Medulla oblongata (tissue), 1 donor: ENCODE measurements at regions not wholly inside any gene's neighbourhood (a gene's known extent, or its start where the extent isn't known, plus 50 kb on each side); places are given as distances from the start of the nearest gene placed in this dataset.
"Not testable (repeated sequence)": the region's sequence is repeated elsewhere in the genome, so short reads cannot be mapped to it uniquely, and the experiment has no call there.

Experiments used
- DNase-seq: peaks from one replicate; pipeline ENCODE4 v3.0.0-alpha.2; 2015; ENCODE audit errors: extremely low spot score

- not testable (repeated sequence) for DNase-seq
Measured at GRCh38 chr2:132068407-132068806, 93.3 kb downstream of the ANKRD30BL start.

DNA sequence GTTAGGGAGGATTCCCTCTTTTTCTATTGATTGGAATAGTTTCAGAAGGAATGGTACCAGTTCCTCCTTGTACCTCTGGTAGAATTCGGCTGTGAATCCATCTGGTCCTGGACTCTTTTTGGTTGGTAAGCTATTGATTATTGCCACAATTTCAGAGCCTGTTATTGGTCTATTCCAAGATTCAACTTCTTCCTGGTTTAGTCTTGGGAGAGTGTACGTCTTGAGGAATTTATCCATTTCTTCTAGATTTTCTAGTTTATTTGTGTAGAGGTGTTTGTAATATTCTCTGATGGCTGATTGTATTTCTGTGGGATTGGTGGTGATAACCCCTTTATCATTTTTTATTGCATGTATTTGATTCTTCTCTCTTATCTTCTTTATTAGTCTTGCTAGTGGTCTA is 96.4 kb downstream of the ANKRD30BL start:
- DNase-seq = peak; percentile 2

GRCh38 chr2:132039609-132040236 is 122.0 kb downstream of the ANKRD30BL start:
- not testable (repeated sequence) for DNase-seq

DNA sequence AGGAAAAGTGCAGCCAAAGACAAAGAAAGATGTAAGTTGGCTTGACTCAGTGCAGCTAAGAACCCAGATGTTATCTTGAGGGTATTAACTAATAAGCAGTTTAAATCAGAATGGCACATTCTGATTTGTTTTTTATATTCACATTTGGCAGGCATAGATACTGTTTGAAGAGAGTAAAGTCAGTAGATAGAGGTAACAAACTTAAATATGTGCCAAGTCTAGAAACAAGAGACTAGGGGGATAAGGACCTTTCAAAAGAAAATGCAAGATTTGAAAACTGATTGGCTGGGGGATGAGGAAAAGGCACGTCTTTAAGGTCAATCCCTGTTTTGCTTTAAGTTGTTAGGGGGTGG is 122.9 kb downstream of the ANKRD30BL start:
- DNase-seq = not testable (repeated sequence)

DNA sequence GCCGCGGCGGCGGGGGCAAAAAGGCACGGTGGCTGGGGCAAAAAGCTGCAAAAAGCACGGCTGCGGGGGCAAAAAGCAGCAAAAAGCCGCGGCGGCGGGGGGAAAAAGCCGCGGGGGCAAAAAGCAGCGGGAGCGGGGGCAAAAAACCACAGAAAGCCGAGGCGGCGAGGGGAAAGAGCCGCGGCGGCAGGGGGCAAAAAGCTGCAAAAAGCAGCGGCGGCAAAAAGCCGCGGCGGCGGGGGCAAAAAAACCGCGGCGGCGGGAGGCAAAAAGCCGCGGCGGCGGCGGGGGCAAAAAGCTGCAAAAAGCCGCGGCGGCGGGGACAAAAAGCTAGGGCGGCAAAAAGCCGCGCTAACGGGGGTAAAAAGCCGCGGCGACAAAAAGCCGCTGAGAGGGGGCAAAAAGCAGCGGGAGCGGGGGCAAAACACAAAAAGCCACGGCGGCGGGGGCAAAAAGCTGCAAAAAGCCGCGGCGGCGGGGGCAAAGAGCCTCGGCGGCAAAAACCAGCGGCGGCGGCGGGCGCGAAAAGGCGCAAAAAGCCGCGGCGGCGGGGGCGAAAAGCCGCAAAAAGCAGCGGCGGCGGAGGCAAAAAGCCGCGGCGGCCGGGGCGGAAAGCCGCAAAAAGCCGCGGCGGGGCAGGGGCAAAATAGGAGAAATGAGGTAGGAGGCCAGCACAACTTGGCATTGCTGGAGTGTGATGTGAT is 123.4 kb downstream of the ANKRD30BL start:
- DNase-seq = no peak

- peak; percentile 3 for DNase-seq
Measured at GRCh38 chr2:132037527-132038178, 124.1 kb downstream of the ANKRD30BL start.

GRCh38 chr2:132034646-132035045 is 127.1 kb downstream of the ANKRD30BL start:
- no peak for DNase-seq

- no peak for DNase-seq
Measured at GRCh38 chr2:132033949-132034348, 127.8 kb downstream of the ANKRD30BL start.

- DNase-seq = no peak
Measured at GRCh38 chr2:132033365-132033764, 128.4 kb downstream of the ANKRD30BL start.

DNA sequence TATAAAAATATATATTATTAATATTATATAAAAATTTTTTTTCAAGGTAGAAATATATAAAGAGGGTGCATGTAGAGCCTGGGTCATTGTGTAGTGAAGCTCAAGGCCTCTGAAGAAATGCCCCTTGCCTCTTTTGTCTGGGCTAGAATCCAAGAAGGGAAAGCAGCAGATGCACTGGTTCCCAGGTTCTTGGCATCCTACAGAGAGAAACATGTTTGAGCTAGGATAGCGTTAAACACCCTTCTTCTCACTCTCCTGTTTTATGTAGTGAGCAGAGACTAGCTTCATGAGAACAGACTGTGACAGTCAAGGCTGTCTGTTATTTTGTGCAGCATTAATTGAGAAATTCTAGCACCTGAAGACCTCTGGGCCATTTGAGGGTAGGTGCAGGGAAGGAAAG is 149.7 kb downstream of the ANKRD30BL start:
- not testable (repeated sequence) for DNase-seq

DNA sequence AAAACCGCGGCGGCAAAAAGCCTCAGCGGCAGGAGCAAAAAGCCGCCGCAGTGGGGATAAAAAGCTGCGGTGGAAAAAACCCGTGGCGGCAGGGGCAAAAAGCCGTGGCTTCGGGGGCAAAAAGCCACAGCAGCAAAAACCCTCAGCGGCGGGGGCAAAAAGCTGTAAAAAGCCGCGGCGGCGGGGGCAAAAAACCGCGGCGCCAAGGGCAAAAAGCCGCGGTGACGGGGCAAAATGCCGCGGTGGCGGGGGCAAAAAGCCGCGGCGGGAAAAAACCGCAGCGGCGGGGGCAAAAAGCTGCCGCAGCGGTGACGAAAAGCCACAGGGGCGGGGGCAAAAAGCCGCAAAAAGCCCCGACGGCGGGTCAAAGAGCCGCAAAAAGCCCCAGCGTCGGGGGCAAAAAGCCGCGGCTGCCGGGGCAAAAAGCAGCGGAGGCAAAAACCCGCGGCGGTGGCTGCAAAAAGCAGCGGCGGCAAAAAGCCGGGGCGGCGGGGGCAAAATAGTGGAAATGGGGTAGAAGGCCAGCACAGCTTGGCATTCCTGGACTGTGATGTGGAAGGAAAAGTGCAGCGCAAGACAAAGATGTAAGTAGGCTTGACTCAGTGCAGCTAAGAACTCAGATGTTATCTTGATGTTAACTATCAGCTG is 151.8 kb downstream of the ANKRD30BL start:
- no peak for DNase-seq

GRCh38 chr2:132009177-132009873 is 152.4 kb downstream of the ANKRD30BL start:
- DNase-seq = no peak

DNA sequence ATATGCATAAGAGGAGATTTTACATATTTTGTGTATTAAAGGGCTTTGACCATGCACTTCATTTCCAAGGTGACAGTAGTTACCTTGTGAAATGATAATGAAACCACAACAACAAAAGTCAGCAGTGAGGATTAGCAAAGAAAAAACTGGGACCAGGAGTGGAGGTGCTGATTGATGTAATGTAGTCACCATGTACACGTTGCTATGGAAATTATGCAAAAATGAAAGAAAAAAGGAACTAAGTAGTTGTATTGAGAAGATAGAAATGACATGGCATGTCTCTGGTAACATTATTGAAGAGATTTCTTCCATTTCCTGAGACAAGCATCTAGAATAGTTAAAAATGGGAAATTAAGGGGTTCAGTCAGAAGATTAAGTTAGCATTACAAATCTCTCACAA is 171.0 kb downstream of the ANKRD30BL start:
- not testable (repeated sequence) for DNase-seq

DNA sequence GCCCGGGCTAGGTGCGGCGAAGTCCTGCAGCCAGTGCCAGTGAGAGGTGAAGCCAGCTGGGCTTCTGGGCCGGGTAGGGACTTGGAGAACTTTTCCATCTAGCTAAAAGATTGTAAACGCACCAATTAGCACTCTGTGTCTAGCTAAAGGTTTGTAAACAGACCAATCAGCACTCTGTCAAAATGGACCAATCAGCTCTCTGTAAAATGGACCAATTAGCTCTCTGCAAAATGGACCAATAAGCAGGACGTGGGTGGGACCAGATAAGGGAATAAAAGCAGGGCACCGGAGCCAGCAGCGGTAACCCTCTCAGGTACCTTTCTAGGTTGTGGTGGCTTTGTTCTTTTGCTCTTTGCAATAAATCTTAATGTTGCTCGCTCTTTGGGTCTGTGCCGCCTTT is 195.1 kb downstream of the ANKRD30BL start:
- DNase-seq = not testable (repeated sequence)

DNA sequence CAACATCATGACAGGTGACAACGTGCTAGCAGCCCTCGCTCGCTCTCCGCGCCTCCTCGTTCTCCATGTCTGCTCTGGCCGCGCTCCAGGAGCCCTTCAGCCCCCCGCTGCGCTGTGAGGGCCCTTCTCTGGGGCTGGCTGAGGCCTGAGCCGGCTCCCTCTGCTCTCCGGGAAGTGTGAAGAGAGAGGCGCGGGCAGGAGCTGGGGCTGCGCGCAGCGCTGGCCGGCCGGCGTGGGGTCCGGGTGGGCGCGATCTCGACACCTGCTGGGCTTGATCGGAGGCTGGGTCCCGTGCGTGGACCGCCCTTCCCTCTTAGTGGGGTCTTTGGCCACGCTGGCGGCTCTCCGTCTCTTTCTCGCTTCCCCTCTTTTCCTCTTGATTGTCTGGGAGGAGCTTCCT is 195.5 kb downstream of the ANKRD30BL start:
- no peak for DNase-seq

DNA sequence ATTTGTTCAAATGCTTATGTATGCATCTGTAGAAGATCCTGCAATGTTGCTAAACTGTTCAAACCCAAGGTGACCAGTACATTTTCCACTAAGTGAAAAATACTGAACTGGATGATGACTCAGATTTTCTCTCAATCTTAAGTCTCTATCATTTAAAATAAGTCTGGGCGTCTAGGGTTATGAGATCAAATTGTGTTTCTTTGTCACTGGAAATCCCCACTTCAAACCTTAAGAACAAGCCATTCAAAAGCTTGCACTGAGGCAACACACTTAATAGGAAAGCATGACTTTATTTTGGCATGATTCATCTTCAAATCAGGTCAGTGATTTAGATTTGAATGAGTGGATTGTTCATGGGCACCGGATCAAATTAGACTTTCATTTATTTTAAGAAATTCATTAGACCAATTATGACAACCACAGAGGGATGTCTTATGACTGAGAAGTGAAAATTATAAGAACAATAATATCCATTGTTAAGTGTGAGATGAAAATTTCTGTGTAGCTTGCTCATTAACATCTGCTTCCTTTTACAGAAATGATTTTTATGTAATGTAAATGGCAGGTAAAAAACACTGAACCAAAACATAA is 203.6 kb downstream of the ANKRD30BL start:
- DNase-seq = not testable (repeated sequence)

GRCh38 chr2:131948641-131949040 is 213.1 kb downstream of the ANKRD30BL start:
- not testable (repeated sequence) for DNase-seq

DNA sequence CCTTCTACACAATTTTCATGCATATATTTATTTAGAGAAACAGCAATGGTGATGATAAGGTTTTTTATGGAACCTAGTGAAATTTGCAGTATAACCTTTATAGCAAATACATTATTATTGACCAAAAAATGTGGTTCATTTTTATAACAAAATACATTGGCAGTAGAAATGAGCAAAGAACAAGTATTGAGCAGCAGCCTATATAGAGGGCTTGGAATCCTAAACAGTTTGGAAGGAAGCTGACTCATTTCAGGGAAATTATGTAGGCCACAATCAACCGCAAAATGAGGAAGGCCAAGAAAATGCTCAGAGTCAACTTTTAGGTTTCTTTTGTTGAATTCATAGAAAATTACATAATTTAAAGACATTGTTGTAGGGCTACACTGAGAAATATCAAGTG is 238.5 kb downstream of the ANKRD30BL start:
- DNase-seq = not testable (repeated sequence)

- DNase-seq = not testable (repeated sequence)
Measured at GRCh38 chr2:131922854-131923253, 238.9 kb downstream of the ANKRD30BL start.
